HG03521 (cell line): ENCODE measurements at regions not wholly inside any gene's neighbourhood (a gene's known extent, or its start where the extent isn't known, plus 50 kb on each side); places are given as distances from the start of the nearest gene placed in this dataset.
"Not testable (repeated sequence)": the region's sequence is repeated elsewhere in the genome, so short reads cannot be mapped to it uniquely, and the experiment has no call there.

Source experiments
- ATAC-seq: cut with Tn5 transposase; IDR thresholded peaks from one replicate; pipeline ENCODE4 v1.9.1; 2021; ENCODE audit warnings: mild to moderate bottlenecking, moderate library complexity; ENCODE audit not compliant: unreplicated experiment

- ATAC-seq: no peak
Measured at GRCh38 chr5:23963449-23963848, 456.0 kb downstream of the PRDM9 start.

DNA sequence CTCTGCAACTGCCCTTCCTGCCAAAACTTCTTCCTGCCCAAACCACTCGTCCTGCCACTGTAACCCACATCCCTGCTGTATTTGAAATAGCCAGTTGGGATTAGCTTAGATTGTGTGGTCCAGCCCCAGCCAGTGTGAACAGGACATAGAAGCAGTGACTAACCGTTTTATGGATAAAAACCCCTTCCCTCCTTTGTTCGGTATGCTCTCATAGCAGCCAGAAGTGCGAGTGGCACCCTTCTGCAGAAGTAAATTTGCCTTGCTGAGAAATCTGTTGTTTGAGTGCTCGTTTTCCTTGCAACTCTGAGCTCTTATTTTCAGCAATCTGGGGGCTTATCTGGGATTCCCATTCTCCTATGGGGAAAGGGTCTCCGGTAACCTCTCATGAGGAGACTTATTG, 470.0 kb downstream of the PRDM9 start:
- ATAC-seq: no peak

DNA sequence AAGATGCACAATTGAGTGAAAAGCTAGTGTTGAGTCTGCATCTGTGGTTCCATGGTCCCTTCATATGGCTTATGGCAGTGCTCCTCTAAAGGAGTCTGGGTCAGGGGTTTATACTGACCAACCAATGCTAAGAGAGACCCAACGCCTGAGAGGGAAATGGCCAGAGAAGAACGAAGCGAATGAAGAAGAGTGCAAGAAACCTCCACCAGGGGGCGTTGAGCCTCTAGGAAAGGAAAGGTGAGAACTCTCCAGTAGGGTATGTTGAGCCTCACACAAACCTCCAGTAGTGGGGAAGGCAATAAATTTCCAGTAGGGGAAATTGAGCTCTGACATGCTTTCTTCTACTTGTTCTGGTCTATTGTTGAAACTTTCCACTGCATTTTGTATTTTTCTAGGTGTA, 470.6 kb downstream of the PRDM9 start:
- ATAC-seq: no peak

DNA sequence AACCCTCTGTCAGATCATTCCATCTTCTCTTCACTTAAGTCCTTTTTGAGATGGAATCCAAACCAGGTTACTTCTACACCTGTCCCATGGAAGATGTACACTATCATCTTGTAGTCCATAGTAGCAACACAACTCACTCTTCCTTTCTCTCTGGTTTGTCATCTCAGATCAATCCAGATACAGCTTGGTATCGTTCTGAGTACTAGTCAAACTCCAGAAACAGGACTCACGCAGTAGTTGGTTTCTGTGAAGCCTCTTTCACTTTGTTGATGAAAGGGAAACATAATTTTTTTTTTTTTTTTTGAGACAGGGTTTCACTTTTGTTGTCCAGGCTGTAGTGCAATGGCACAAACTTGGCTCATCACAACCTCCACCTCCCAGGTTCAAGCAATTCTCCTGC, 484.0 kb downstream of the PRDM9 start:
- ATAC-seq: no peak

DNA sequence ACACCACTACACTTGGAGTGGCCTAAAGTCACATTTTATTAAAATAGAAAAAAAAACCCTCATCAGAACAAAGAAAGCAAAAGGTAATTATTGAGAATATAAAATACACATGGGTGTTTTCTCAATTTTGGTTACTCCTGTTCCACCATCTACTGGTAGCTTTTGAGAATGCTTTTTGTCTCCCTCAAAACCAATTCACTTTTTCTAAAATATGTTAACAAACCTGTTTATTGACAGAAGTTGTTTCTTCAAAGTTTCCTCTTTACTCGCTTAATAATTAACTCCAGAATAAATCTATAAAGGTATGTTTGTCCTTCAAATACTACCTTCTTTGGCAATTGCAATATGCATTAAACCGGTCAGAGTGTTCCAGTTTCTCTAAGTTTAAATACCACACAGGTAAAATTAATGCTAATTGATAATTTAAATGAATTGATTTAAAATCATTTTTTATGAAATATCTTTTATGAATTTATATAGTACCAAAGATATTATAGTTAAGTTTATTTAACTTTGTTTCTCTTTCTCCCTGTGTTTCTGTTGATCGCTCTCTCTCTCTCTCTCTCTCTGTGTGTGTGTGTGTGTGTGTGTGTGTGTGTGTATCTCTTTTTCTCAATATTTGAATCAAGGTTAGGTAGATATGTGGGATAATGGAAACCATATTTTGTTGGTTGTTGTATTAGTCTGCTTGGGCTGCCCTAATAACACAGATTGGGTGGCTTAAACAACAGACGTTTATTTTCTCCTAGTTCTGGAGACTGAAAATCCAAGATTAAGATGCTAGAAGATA, 487.4 kb downstream of the PRDM9 start:
- ATAC-seq: no peak

DNA sequence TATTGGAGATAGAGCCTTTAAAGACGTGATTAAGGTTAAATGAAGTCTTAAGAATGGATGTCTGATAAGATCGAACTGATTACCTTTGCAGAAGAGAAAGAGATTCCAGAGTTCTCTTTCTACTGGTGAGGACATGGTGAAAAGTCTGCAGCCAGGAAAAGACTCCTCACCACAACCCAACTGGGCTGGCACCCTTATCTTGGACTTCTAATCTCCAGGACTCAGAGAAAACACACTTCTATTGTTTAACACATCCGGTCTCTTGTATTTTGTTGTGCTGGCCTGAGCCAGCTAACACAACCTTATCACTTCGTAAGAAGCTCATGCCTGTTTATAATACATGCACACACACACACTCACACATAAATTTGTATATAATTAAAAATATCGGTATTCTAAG, 489.1 kb downstream of the PRDM9 start:
- no peak for ATAC-seq

GRCh38 chr5:24005384-24005783, 498.0 kb downstream of the PRDM9 start:
- ATAC-seq: no peak

DNA sequence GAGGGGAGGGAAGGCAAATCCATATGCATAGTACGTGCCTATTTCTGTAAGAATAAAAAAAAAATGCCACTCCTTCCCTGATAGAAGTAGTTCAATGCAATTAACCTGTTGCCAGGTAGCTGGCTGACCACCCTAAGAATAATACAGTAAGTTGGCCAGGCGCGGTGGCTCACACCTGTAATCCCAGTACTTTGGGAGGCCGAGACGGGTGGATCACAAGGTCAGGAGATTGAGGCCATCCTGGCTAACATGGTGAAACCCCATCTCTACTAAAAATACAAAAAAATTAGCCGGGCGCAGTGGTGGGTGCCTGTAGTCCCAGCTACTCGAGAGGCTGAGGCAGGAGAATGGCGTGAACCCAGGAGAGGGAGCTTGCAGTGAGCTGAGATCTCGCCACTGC, 510.3 kb downstream of the PRDM9 start:
- not testable (repeated sequence) for ATAC-seq

- ATAC-seq: no peak
Measured at GRCh38 chr5:24026288-24026687, 518.9 kb downstream of the PRDM9 start.

DNA sequence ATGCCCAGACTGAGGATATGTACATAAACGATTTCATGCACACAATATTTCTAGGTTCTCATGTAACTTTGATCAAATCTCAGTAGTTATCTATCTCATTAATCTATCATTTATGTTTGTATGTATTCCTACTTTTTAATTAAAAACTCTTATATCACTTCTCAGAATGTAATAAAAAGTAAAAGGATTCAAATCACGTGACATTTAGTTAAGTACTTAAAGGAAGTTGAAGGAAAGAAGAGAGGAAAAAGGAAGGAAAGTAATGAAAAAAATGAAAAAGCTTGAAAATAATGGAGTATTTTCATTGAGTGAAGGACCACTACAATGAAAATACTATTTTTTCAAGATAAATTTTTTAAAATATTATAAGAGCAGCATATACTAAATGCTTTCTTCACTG, 535.3 kb downstream of the PRDM9 start:
- no peak for ATAC-seq

DNA sequence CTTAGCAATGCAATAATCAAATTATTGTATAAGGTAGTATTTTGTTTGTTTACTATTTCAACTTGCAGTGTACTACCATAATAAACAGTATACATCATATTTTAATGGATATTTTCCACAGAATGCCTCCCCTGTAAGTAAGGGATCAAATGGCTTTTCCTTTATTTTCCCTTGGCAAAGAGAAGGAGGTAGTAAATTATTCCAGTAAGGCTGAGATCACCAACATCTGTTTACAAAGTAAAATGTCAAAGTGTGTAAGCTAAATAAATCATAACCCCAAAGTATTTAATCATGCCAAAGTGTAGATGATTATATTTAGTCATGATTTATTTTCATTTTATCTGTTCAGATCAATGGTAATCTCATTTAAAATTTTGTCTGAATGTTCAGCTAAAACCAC, 537.6 kb downstream of the PRDM9 start:
- no peak for ATAC-seq

GRCh38 chr5:24053737-24054136, 546.3 kb downstream of the PRDM9 start:
- ATAC-seq: no peak

DNA sequence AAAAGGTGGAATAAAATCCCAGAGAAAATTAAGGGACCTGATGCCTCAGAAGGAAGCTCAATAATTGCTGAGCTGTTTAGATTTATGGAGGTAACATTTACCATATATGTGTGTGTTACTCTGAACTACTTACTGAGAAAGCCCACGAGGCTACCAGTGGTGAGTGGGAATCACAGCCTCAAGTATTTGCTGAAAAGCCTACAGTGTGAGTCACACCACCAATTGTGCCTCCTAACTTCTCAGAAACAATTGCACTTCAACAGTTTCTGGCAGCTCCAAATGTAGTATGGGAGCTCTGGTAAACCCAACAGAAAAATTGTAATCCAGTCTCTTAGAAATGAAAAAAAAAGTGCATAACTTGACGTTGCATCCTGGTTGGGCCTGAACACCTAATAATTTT, 551.6 kb downstream of the PRDM9 start:
- no peak for ATAC-seq

GRCh38 chr5:24059716-24060115, 552.3 kb downstream of the PRDM9 start:
- ATAC-seq: no peak

GRCh38 chr5:24065779-24066178, 558.4 kb downstream of the PRDM9 start:
- no peak for ATAC-seq

GRCh38 chr5:24067208-24067607, 559.8 kb downstream of the PRDM9 start:
- ATAC-seq: no peak

- ATAC-seq: no peak
Measured at GRCh38 chr5:24068524-24068923, 561.1 kb downstream of the PRDM9 start.

DNA sequence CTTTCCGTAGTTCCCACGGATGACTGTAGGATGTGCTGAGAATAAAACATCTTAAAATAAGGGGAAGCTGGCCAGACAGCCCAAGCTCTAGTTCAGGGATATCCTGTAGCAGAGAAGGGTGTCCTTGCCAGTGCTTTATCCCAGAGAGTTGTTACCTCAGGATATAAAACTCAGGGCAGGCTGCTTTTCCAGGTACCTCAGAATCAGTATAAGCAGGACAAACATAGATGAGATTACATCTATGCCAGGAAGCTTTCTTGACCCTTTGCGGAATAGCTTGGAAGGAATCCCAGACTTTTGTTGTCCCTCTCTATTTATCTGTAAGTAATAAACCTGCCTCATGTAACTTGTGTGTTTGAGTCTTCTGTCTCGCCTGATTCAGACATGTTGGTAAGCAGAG, 565.7 kb downstream of the PRDM9 start:
- no peak for ATAC-seq

DNA sequence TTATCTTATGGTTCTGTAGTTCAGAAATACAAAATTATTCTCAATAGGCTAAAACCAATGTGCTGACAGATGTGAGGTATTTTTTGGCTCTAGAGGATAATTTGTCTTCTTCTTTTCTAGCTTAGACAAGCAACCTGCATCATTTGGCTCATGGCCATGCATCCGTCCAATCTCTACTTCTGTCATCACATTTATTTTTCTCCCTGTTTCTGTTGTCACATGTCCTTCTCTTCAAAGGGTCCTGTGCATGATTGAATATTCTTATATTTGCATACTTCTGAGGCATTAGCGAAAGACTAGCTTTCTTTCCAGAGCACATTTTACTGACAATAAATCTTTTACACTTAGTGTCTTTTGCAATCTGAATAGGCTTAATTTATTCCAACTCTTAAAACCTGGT, 564.7 kb downstream of the CDH10 start:
- no peak for ATAC-seq

DNA sequence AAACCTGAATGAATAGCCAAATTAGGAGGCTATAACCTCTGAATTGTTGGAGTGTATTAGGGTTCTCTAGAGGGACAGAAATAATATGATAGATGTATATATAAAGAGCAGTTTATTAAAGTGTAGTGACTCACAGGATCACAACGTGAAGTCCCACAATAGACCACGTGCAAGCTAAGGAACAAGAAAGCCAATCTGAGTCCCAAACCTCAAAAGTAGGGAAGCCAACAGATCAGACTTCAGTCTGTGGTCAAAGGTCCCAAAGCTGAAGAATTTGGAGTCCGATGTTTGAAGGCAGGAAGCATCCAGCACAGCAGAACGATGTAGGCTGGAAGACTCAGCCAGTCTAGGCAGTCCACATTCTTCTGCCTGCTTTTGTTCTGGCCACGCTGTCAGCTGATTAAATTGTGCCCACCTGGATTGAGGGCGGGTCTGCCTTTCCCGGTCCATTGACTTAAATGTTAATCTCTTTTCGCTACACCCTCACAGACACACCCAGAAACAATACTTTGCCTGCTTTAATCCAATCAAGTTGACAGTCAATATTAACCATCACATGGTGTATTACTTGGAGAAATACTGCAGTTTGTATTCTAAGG, 550.6 kb downstream of the CDH10 start:
- ATAC-seq: no peak

GRCh38 chr5:24102010-24102409, 542.8 kb downstream of the CDH10 start:
- no peak for ATAC-seq

- ATAC-seq: no peak
Measured at GRCh38 chr5:24103451-24104023, 541.2 kb downstream of the CDH10 start.
